HEK293 (cell line): ENCODE measurements at regions not wholly inside any gene's neighbourhood (a gene's known extent, or its start where the extent isn't known, plus 50 kb on each side); places are given as distances from the start of the nearest gene placed in this dataset.

Source experiments
- CTCF ChIA-PET: fragments of 350-600 bp; formaldehyde crosslinking; extraction: SDS; loops from one replicate; lab custom pipeline; 2021; ENCODE audit warnings: antibody characterized with exemption; lab: Yijun Ruan, JAX
- POLR2A ChIA-PET: fragments of 300-600 bp; formaldehyde crosslinking; extraction: SDS; loops from one replicate; lab custom pipeline; 2020; ENCODE audit warnings: antibody characterized with exemption, inconsistent platforms; lab: Yijun Ruan, JAX
- H3K27ac ChIP-seq: fragments of 200-500 bp; sonication (Bioruptor generic); 2 replicates; pipeline ENCODE4 v1.5.1; 2014; ENCODE audit warnings: low read depth, low read length, control low read depth, inconsistent platforms; ENCODE audit errors: extremely low read depth
- H3K36me3 ChIP-seq, 2 experiments: fragments of 200-500 bp in 1 of 2; sonication (Bioruptor generic) in 1 of 2; 1 replicate in 1 of 2; 2 replicates in 1 of 2; pipeline ENCODE4 v1.5.1; 2014 to 2017; ENCODE audit warnings: inconsistent platforms in 2 of 2, low read length in 2 of 2; ENCODE audit not compliant: control insufficient read depth in 2 of 2, insufficient read depth in 1 of 2
- H3K4me1 ChIP-seq: fragments of 200-500 bp; sonication (Bioruptor generic); 2 replicates; pipeline ENCODE4 v1.5.1; 2014; ENCODE audit warnings: mild to moderate bottlenecking, low read length, inconsistent platforms; ENCODE audit not compliant: control insufficient read depth, insufficient read depth
- H3K4me3 ChIP-seq: 2 replicates; pipeline ENCODE4 v1.5.1; 2011; ENCODE audit warnings: low read depth, mild to moderate bottlenecking, control low read depth, low read length, moderate library complexity
- H3K9me3 ChIP-seq: fragments of 200-500 bp; sonication (Bioruptor generic); 2 replicates; pipeline ENCODE4 v1.5.1; 2014; ENCODE audit warnings: low read depth, low read length, inconsistent platforms; ENCODE audit not compliant: control insufficient read depth, insufficient read depth
- GFI1B ChIP-seq: fragments of 450-650 bp; formaldehyde crosslinking; IDR thresholded peaks from 2 replicates; pipeline ENCODE4 v1.5.1; 2016; ENCODE audit warnings: missing biosample characterization, missing genetic modification characterization
- GLIS2 ChIP-seq: fragments of 450-650 bp; formaldehyde crosslinking; IDR thresholded peaks from 2 replicates; pipeline ENCODE4 v1.5.1; 2016; ENCODE audit warnings: missing biosample characterization, missing genetic modification characterization
- HOXA7 ChIP-seq: sonication (generic); formaldehyde crosslinking; IDR thresholded peaks from 2 replicates; pipeline ENCODE4 v1.8.1; 2022; ENCODE audit warnings: missing genetic modification reagents, borderline replicate concordance
- OSR2 ChIP-seq: fragments of 450-650 bp; formaldehyde crosslinking; IDR thresholded peaks from 2 replicates; pipeline ENCODE4 v1.5.1; 2016; ENCODE audit warnings: missing biosample characterization, missing genetic modification characterization
- ZBTB21 ChIP-seq: fragments of 450-650 bp; formaldehyde crosslinking; IDR thresholded peaks from 2 replicates; pipeline ENCODE4 v1.5.1; 2017; ENCODE audit warnings: missing biosample characterization, missing genetic modification characterization
- ZFHX2 ChIP-seq: fragments of 450-650 bp; formaldehyde crosslinking; conservative IDR thresholded peaks from 2 replicates; pipeline ENCODE4 v1.5.1; 2016; ENCODE audit warnings: missing biosample characterization, missing genetic modification characterization
- ZNF114 ChIP-seq: fragments of 450-650 bp; formaldehyde crosslinking; IDR thresholded peaks from 2 replicates; pipeline ENCODE4 v1.5.0; 2017; ENCODE audit warnings: missing biosample characterization, missing genetic modification characterization
- ZNF121 ChIP-seq: fragments of 450-650 bp; formaldehyde crosslinking; IDR thresholded peaks from 2 replicates; pipeline ENCODE4 v1.5.1; 2016; ENCODE audit warnings: missing biosample characterization, missing genetic modification characterization
- ZNF140 ChIP-seq: fragments of 450-650 bp; formaldehyde crosslinking; IDR thresholded peaks from 2 replicates; pipeline ENCODE4 v1.5.1; 2016; ENCODE audit warnings: missing biosample characterization, missing genetic modification characterization
- ZNF2 ChIP-seq: fragments of 450-650 bp; formaldehyde crosslinking; IDR thresholded peaks from 2 replicates; pipeline ENCODE4 v1.5.1; 2016; ENCODE audit warnings: missing biosample characterization, missing genetic modification characterization
- ZNF221 ChIP-seq: fragments of 450-650 bp; formaldehyde crosslinking; IDR thresholded peaks from 2 replicates; pipeline ENCODE4 v1.5.1; 2017; ENCODE audit warnings: missing biosample characterization, missing genetic modification characterization, borderline replicate concordance
- ZNF311 ChIP-seq: fragments of 450-650 bp; formaldehyde crosslinking; IDR thresholded peaks from 2 replicates; pipeline ENCODE4 v1.5.1; 2017; ENCODE audit warnings: missing biosample characterization, missing genetic modification characterization, borderline replicate concordance
- ZNF391 ChIP-seq: fragments of 450-650 bp; formaldehyde crosslinking; IDR thresholded peaks from 2 replicates; pipeline ENCODE4 v1.5.1; 2016; ENCODE audit warnings: low read depth, missing biosample characterization, missing genetic modification characterization, borderline replicate concordance
- ZNF555 ChIP-seq: fragments of 450-650 bp; formaldehyde crosslinking; conservative IDR thresholded peaks from 2 replicates; pipeline ENCODE4 v1.5.1; 2017; ENCODE audit warnings: missing biosample characterization, mild to moderate bottlenecking, missing genetic modification characterization, inconsistent platforms
- ZNF624 ChIP-seq: fragments of 450-650 bp; formaldehyde crosslinking; IDR thresholded peaks from 2 replicates; pipeline ENCODE4 v1.5.1; 2017; ENCODE audit warnings: missing biosample characterization, missing genetic modification characterization
- ZXDB ChIP-seq: fragments of 450-650 bp; formaldehyde crosslinking; IDR thresholded peaks from 2 replicates; pipeline ENCODE4 v1.5.1; 2016; ENCODE audit warnings: missing biosample characterization, missing genetic modification characterization
- TF ChIP-seq, protein P1 (sequence below): fragments of 450-650 bp; formaldehyde crosslinking; IDR thresholded peaks from 2 replicates; pipeline ENCODE4 v1.5.1; 2017; ENCODE audit warnings: missing biosample characterization, mild to moderate bottlenecking, missing genetic modification characterization, moderate library complexity
- TF ChIP-seq, protein P2 (sequence below): fragments of 450-650 bp; formaldehyde crosslinking; IDR thresholded peaks from 2 replicates; pipeline ENCODE4 v1.5.1; 2016; ENCODE audit warnings: missing biosample characterization, missing genetic modification characterization
- TF ChIP-seq, protein P3 (sequence below): fragments of 450-650 bp; formaldehyde crosslinking; IDR thresholded peaks from 2 replicates; pipeline ENCODE4 v1.5.1; 2017; ENCODE audit warnings: missing biosample characterization, missing genetic modification characterization

DNA sequence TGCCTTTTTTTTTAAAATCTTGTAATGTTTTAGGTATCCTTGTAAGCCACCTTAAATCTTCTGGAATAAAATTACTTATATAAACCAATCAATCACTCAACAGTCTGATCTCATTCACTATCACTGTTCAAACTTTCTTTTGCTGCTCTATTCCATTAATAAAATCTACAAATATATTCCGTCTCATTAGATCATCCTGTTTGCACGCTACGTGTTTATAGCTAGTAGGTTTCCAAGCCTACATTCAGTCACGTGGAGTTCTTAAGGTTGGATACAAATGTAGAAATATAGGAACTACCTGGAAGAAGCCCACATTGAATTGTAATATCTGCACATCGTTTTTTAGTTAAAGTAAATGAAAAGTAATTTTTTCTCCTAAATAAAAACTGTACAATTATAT lies 274.8 kb upstream of the CNTN4 start:
- ChIA-PET CTCF (no interaction called here), POLR2A (no interaction called here)
- Histone ChIP-seq H3K4me1 (0 out of 2 replicates have a peak, but pooled peaks cover 5% of the 10 kb centered on the region), H3K27ac (no peak overlapping the region), H3K9me3 (no peaks in the 10 kb centered on the region), H3K36me3 (no peaks in the 10 kb centered on the region), H3K4me3 (no peak overlapping the region)
- TF ChIP-seq ZNF624 (tag by site-specific recombination) (no peak), ZNF311 (tag by site-specific recombination) (no peak), HOXA7 (CRISPR knock-in tag) (no peak), ZNF391 (tag by site-specific recombination) (no peak), ZNF221 (tag by site-specific recombination) (no peak), ZNF114 (tag by site-specific recombination) (no peak), GLIS2 (no peak), ZXDB (no peak)
- TF ChIP-seq, protein P1, sequence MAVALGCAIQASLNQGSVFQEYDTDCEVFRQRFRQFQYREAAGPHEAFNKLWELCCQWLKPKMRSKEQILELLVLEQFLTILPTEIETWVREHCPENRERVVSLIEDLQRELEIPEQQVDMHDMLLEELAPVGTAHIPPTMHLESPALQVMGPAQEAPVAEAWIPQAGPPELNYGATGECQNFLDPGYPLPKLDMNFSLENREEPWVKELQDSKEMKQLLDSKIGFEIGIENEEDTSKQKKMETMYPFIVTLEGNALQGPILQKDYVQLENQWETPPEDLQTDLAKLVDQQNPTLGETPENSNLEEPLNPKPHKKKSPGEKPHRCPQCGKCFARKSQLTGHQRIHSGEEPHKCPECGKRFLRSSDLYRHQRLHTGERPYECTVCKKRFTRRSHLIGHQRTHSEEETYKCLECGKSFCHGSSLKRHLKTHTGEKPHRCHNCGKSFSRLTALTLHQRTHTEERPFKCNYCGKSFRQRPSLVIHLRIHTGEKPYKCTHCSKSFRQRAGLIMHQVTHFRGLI = no peak
- TF ChIP-seq, protein P2, sequence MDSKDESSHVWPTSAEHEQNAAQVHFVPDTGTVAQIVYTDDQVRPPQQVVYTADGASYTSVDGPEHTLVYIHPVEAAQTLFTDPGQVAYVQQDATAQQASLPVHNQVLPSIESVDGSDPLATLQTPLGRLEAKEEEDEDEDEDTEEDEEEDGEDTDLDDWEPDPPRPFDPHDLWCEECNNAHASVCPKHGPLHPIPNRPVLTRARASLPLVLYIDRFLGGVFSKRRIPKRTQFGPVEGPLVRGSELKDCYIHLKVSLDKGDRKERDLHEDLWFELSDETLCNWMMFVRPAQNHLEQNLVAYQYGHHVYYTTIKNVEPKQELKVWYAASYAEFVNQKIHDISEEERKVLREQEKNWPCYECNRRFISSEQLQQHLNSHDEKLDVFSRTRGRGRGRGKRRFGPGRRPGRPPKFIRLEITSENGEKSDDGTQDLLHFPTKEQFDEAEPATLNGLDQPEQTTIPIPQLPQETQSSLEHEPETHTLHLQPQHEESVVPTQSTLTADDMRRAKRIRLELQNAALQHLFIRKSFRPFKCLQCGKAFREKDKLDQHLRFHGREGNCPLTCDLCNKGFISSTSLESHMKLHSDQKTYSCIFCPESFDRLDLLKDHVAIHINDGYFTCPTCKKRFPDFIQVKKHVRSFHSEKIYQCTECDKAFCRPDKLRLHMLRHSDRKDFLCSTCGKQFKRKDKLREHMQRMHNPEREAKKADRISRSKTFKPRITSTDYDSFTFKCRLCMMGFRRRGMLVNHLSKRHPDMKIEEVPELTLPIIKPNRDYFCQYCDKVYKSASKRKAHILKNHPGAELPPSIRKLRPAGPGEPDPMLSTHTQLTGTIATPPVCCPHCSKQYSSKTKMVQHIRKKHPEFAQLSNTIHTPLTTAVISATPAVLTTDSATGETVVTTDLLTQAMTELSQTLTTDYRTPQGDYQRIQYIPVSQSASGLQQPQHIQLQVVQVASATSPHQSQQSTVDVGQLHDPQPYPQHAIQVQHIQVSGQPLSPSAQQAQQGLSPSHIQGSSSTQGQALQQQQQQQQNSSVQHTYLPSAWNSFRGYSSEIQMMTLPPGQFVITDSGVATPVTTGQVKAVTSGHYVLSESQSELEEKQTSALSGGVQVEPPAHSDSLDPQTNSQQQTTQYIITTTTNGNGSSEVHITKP (tag by site-specific recombination) = no peak
- TF ChIP-seq, protein P3, sequence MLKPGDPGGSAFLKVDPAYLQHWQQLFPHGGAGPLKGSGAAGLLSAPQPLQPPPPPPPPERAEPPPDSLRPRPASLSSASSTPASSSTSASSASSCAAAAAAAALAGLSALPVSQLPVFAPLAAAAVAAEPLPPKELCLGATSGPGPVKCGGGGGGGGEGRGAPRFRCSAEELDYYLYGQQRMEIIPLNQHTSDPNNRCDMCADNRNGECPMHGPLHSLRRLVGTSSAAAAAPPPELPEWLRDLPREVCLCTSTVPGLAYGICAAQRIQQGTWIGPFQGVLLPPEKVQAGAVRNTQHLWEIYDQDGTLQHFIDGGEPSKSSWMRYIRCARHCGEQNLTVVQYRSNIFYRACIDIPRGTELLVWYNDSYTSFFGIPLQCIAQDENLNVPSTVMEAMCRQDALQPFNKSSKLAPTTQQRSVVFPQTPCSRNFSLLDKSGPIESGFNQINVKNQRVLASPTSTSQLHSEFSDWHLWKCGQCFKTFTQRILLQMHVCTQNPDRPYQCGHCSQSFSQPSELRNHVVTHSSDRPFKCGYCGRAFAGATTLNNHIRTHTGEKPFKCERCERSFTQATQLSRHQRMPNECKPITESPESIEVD (tag by site-specific recombination) = no peak

DNA sequence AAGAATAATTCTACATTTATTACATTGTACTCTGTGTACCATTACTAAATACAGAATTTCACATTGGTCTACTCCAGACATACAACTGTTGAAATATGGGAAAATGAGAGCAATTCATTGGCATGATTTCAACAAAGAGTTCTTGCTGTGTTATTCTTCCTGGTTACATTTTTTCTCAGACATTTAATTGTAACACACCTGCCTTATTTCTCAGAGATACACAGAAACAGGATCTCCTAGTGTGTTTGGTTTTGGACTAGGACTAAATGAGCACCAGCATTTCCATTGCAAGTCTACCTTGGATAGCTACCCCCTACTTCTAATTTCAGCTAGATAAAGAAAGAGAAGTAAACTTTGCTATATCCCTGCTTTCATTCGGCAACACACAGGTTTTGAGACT lies 274.3 kb upstream of the CNTN4 start:
- Histone ChIP-seq H3K4me1 (0 out of 2 replicates have a peak, but pooled peaks cover 5% of the 10 kb centered on the region), H3K27ac (no peak overlapping the region), H3K36me3 (no peaks in the 10 kb centered on the region), H3K4me3 (no peak overlapping the region), H3K9me3 (no peaks in the 10 kb centered on the region)
- ChIA-PET POLR2A (no interaction called here), CTCF (no interaction called here)
- no peak for TF ChIP-seq GFI1B (tag by site-specific recombination)
- TF ChIP-seq ZNF555 (tag by site-specific recombination) = no peak
- TF ChIP-seq ZFHX2 = no peak
- no peak for TF ChIP-seq ZNF2
- TF ChIP-seq ZNF121 (tag by site-specific recombination) = no peak
- no peak for TF ChIP-seq ZNF140 (tag by site-specific recombination)
- no peak for TF ChIP-seq ZBTB21 (tag by site-specific recombination)
- TF ChIP-seq OSR2 (tag by site-specific recombination) = no peak
